ENCODE measurements at regions not wholly inside any gene's neighbourhood (a gene's known extent, or its start where the extent isn't known, plus 50 kb on each side); places are given as distances from the start of the nearest gene placed in this dataset.

- no peak overlapping the region for H4K5ac ChIP-seq (ENCODE audit: insufficient read length, low read depth, low read length)
- no peak overlapping the region for H2BK12ac ChIP-seq (ENCODE audit: low read depth, low read length)
- H3K4me3 ChIP-seq (ENCODE audit: extremely low read depth in 1 of 4, insufficient read depth in 2 of 4, low read depth in 3 of 4, low read length in 4 of 4), result no peak overlapping the region
- no peak overlapping the region for H3K4ac ChIP-seq (replicated peaks; ENCODE audit: insufficient read length, low read depth, low read length)
- TF ChIP-seq ZNF274 (IDR thresholded peaks at IDR 0.05; ENCODE audit: borderline replicate concordance, extremely low read depth, low read length), result no peak
- no peak overlapping the region; a peak in 1 of 7 replicates for H3K9ac ChIP-seq (replicated peaks in 1 of 4; ENCODE audit: extremely low read depth in 1 of 4, low read depth in 3 of 4, low read length in 3 of 4)
- no peak overlapping the region for H2BK15ac ChIP-seq (ENCODE audit: low read length)
- no peak overlapping the region for H3K14ac ChIP-seq (ENCODE audit: insufficient read length)
- H3K23me2 ChIP-seq (ENCODE audit: low read depth, low read length), result no peaks in the 10 kb centered on the region
- H3K9me3 ChIP-seq (ENCODE audit: insufficient read depth in 2 of 2, low read depth in 1 of 2, low read length in 1 of 2), result no peaks in the 10 kb centered on the region
- H4K8ac ChIP-seq (ENCODE audit: extremely low read depth, insufficient read depth, low read length), result no peak overlapping the region
- H3K56ac ChIP-seq (replicated peaks; ENCODE audit: insufficient read length, low read depth, low read length), result no peak overlapping the region
- H3K23ac ChIP-seq (ENCODE audit: insufficient read length), result no peak overlapping the region
- peaks cover 0 to 54% of the 10 kb centered on the region in 2 experiments; a peak in 3 of 4 replicates for H3K79me2 ChIP-seq (ENCODE audit: control insufficient read depth in 1 of 2, insufficient read depth in 2 of 2, low read length in 2 of 2)
- no peaks in the 10 kb centered on the region for H3K27me3 ChIP-seq (replicated peaks in 1 of 4; ENCODE audit: control insufficient read depth in 3 of 4, extremely low read depth in 1 of 4, insufficient read depth in 3 of 4, low read length in 3 of 4)
- H3K18ac ChIP-seq (ENCODE audit: extremely low read depth, low read length), result no peak overlapping the region
- no peak overlapping the region for H3K27ac ChIP-seq (ENCODE audit: low read depth, low read length)
- ChIA-PET POLR2A (ENCODE audit: partially characterized antibody) (interaction anchor here (0.8 kb wide), 1 partner anchor 13 kb away, joined by 3 read pairs; no protein-coding TSS in a partner anchor), CTCF (ENCODE audit: partially characterized antibody) (interaction anchor here (0.6 to 1.7 kb wide), 6 partner anchors 8 to 136 kb away, joined by 3 to 4 read pairs (median 3); no protein-coding TSS in a partner anchor)
- H4K91ac ChIP-seq (replicated peaks; ENCODE audit: insufficient read length, low read length), result no peak overlapping the region
- peaks cover 5 to 8% of the 10 kb centered on the region in 2 experiments for H4K20me1 ChIP-seq (replicated peaks in 1 of 2; ENCODE audit: control insufficient read depth in 1 of 2, insufficient read depth in 2 of 2, low read length in 2 of 2)
- no peak for DNase-seq (ENCODE audit: low read depth in 1 of 2, low spot score in 2 of 2)
- H3K4me1 ChIP-seq (replicated peaks in 1 of 4; ENCODE audit: control insufficient read depth in 3 of 4, insufficient read depth in 4 of 4, low read length in 3 of 4), result peaks cover 2 to 10% (median 4%) of the 10 kb centered on the region in 4 experiments; a peak in 6 of 7 replicates
- WGBS, 2 experiments (ENCODE audit: extremely low coverage in 1 of 2, insufficient coverage in 1 of 2, insufficient read length in 1 of 2, insufficient replicate concordance in 2 of 2, low coverage in 1 of 2, low lambda C conversion rate in 2 of 2, missing lambda C conversion rate in 1 of 2), result 82% methylated on average over 6 of the region's 6 CpGs; no CpG with 5 or more reads in 1 of the 2 experiments
- no peak overlapping the region for H2BK120ac ChIP-seq (replicated peaks; ENCODE audit: low read depth, low read length)
- peak overlapping the region; percentile 30; the same call in 1 of the 2 replicates for H2AK5ac ChIP-seq (ENCODE audit: low read depth, low read length)
- H2BK5ac ChIP-seq (ENCODE audit: low read depth, low read length), result peak overlapping the region; percentile 29; the same call in 1 of the 2 replicates
- peaks cover 19% of the 10 kb centered on the region for H3K79me1 ChIP-seq (ENCODE audit: low read depth, low read length)
- H3K4me2 ChIP-seq (ENCODE audit: insufficient read depth in 1 of 2, low read depth in 2 of 2, low read length in 2 of 2), result peak overlapping the region in 1 of 2 experiments; percentile 13; a peak in 1 of 4 replicates
- no peak overlapping the region for H2AFZ ChIP-seq (ENCODE audit: low read length)
- no peak overlapping the region for H2BK20ac ChIP-seq (ENCODE audit: low read length)
- FAIRE-seq, result no peak
- H3K36me3 ChIP-seq (ENCODE audit: control insufficient read depth in 2 of 4, insufficient read depth in 4 of 4, low read length in 3 of 4), result peaks cover 0 to 6% (median 3%) of the 10 kb centered on the region in 4 experiments; a peak in 4 of 8 replicates
Measured at GRCh38 chr2:74043345-74044329, 58.9 kb downstream of the TET3 start.
